ENCODE measurements at regions not wholly inside any gene's neighbourhood (a gene's known extent, or its start where the extent isn't known, plus 50 kb on each side); places are given as distances from the start of the nearest gene placed in this dataset.

DNA sequence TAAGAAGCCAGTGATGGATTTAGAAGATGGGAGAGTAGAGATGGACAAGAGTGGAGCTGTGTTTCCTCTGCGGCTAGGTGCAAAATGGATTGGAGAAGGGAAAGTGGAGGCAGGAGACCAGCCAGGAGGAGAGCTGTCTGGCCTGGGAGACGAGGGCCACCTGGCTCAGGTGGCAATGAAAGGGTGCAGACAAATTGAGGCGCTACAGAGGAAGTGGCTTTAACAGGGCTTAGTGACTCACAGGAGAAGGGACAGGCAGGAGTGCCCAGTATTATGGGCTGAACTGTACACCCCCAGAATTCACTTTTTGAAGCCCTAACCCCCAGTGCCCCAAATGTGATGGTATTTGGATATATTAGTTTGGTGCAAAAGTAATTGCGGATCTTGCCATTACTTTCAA lies 65.6 kb upstream of the DUSP5 start:
- TF ChIP-seq POLR2A (IDR thresholded peaks at IDR 0.05; ENCODE audit: low read length) (no peak), GATA1 (IDR thresholded peaks at IDR 0.05; ENCODE audit: low read depth, low read length) (no peak)

Data from erythroblast (primary cell).